GM12872 (cell line): ENCODE measurements at regions not wholly inside any gene's neighbourhood (a gene's known extent, or its start where the extent isn't known, plus 50 kb on each side); places are given as distances from the start of the nearest gene placed in this dataset.

Experiments
- TF ChIP-seq, protein P1 (sequence below): IDR thresholded peaks from 3 replicates; pipeline ENCODE4 v1.5.1; 2011; ENCODE audit warnings: low read depth, mild to moderate bottlenecking, low read length, moderate library complexity; ENCODE audit not compliant: insufficient read depth

GRCh38 chrX:69321006-69321655, 155.9 kb upstream of the PJA1 start:
- TF ChIP-seq, protein P1, sequence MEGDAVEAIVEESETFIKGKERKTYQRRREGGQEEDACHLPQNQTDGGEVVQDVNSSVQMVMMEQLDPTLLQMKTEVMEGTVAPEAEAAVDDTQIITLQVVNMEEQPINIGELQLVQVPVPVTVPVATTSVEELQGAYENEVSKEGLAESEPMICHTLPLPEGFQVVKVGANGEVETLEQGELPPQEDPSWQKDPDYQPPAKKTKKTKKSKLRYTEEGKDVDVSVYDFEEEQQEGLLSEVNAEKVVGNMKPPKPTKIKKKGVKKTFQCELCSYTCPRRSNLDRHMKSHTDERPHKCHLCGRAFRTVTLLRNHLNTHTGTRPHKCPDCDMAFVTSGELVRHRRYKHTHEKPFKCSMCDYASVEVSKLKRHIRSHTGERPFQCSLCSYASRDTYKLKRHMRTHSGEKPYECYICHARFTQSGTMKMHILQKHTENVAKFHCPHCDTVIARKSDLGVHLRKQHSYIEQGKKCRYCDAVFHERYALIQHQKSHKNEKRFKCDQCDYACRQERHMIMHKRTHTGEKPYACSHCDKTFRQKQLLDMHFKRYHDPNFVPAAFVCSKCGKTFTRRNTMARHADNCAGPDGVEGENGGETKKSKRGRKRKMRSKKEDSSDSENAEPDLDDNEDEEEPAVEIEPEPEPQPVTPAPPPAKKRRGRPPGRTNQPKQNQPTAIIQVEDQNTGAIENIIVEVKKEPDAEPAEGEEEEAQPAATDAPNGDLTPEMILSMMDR: no peak

DNA sequence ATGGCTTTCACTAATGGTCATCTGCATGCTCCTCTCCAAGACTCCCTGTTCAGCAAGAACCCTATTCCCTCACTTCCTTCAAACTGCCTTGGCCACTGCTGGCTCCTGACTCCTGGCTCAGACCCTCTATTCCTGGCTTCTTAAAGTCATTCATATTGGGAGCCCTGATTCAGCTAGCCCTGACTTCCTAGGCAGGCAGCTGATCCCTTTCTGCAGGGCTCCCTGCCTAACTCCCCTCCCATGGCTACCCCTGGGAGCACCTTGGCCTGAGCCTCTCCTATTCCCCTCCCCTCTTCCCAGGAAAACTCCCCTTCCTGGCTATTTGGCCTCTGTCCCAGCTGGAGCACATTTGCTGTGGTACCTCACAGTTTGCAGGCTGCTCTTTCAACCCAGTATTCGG, 154.9 kb upstream of the PJA1 start:
- TF ChIP-seq, protein P1: no peak

DNA sequence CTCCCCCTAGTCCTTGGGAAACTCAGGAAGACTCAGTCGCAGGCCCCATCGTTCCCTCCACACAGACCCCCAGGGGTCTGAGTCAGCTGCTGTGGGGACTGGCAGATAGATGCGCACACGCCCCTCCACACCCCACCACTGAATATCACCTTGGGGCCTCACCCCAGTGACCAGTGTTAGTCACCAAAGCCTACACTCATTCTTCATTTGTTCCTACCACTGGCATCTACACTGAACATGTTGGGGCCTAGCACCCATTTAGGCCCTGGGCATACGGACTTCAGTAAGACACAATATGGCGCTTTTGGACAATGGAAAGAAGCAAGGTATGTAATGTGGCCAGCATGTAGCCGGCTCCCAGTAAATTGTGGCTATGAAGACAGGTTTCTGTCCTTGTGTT, 154.1 kb upstream of the PJA1 start:
- TF ChIP-seq, protein P1: no peak

DNA sequence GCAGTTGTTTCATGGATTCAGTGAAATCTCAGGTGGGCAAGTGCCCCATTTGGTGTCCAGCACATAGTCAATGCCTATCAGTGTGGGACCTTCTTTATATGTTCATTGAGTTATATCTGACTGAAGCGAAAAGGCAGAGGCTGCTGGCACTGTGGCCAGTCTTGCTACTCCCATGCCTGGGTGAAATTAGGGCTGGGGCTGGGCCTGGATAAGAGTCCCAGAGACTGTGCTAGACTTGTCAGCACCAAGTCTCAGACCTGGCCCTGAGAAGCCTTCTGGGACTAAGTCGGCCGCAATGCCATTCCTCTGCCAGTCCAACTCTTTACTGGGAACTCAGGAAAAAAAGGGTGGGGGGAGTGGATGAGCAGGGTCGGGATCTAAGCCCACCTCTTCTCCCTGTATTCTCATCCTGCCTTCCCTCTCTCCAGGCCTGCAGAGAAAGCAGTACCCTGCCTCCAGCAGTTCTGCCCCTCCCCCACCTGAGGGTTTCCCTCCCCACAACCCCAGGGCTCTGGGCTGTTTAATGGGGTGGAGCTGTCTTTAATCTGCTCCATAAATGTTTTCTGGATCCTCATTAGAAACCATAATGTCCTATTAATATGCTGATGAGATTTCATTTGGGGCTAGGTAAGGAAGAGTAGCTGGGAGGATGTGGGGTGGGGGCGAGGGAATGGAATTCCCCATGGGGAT, 153.5 kb upstream of the PJA1 start:
- TF ChIP-seq, protein P1: no peak

- TF ChIP-seq, protein P1: no peak
These were observed 152.5 kb upstream of the PJA1 start for GRCh38 chrX:69317721-69318120.

- TF ChIP-seq, protein P1: no peak
These were observed 149.4 kb upstream of the PJA1 start for GRCh38 chrX:69314436-69315348.
